DOHH2 (cell line): ENCODE measurements at regions not wholly inside any gene's neighbourhood (a gene's known extent, or its start where the extent isn't known, plus 50 kb on each side); places are given as distances from the start of the nearest gene placed in this dataset.

Experiments used
- CTCF ChIP-seq: fragments of 200-600 bp; sonication (generic); IDR thresholded peaks from one replicate; pipeline ENCODE4 v1.5.1; 2014; ENCODE audit warnings: antibody characterized with exemption, mild to moderate bottlenecking, low read depth, low read length; ENCODE audit not compliant: poor library complexity, severe bottlenecking
- EZH2phosphoT487 ChIP-seq: fragments of 200-600 bp; sonication (generic); IDR thresholded peaks from 2 replicates; pipeline ENCODE4 v1.6.1; 2017; ENCODE audit warnings: borderline replicate concordance, mild to moderate bottlenecking, antibody characterized with exemption, low read length, moderate library complexity, mixed read lengths

DNA sequence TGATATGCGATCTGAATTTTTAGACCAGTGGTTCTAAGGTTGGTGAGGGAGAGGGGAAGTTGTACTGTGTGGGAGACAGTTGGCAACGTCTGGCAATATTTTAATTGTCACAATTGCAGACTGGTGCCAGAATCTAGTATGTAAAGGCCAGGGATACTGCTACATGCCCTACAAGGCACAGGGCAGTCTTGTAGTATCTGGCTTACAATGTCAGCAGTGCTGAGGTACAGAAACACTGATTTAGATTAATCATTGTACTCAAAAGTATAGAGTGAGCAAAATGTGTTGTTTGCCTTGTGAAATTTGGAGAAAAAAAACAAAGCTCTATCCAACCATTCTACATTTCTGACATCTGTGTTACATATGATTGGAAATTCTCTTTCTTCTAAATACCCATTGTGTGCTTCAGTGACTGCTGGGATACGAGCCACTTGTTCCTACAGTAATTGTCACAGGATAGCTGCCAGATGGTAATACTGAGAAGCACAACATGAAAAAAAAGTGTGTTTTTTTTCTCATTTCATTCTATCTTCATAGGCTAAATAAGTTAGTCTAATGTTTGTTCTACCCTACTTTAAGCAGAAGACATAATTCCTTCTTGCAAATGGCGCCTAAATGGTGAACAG is 526.7 kb upstream of the AGA start:
- no peak for TF ChIP-seq CTCF
- no peak for TF ChIP-seq EZH2phosphoT487
